ENCODE measurements at regions not wholly inside any gene's neighbourhood (a gene's known extent, or its start where the extent isn't known, plus 50 kb on each side); places are given as distances from the start of the nearest gene placed in this dataset.

DNA sequence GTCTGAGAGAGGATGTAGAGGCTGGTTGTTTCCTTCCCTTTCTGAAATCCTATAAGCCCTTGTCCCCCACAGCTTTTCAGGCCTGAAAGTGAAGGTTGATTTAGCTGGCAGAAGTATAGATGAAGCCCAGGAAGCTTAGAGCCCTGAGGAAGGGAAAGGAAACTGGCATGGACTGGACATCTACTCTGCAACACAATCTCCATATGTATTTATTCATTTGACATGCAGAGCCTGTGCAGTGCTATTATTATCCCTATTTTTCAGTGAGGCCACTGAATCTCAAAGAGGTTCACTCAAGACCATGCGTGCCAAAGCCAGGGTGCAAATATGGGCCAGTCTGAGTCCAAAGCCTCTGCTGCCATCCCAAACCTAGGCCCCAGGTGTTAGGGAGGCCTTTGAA, 78.5 kb upstream of the KCND3 start:
- no peaks in the 10 kb centered on the region for H3K4me1 ChIP-seq (ENCODE audit: control extremely low read depth in 1 of 4, control insufficient read depth in 4 of 4, insufficient read depth in 4 of 4, low read length in 3 of 4)
- ChIA-PET CTCF (no interaction called here), POLR2A (no interaction called here)
- H3K27me3 ChIP-seq (replicated peaks in 2 of 5; ENCODE audit: control insufficient read depth in 4 of 5, insufficient read depth in 5 of 5, low read length in 4 of 5), result peaks cover 0 to 13% (median 0%) of the 10 kb centered on the region in 5 experiments
- DNase-seq, result no peak
- peaks cover 0 to 7% (median 0%) of the 10 kb centered on the region in 5 experiments for H3K9me3 ChIP-seq (ENCODE audit: control extremely low read depth in 1 of 5, control insufficient read depth in 4 of 5, insufficient read depth in 2 of 5, low read depth in 1 of 5, low read length in 4 of 5)
- WGBS (ENCODE audit: insufficient coverage), result 100% methylated on average over 1 of the region's 1 CpG
- no peak overlapping the region for H3K27ac ChIP-seq (ENCODE audit: insufficient read depth in 1 of 2, low read depth in 1 of 2, low read length in 2 of 2, poor library complexity in 1 of 2, severe bottlenecking in 2 of 2)
- no peaks in the 10 kb centered on the region for H3K36me3 ChIP-seq (ENCODE audit: control insufficient read depth in 4 of 4, insufficient read depth in 4 of 4, low read length in 3 of 4)
- H3K4me3 ChIP-seq (ENCODE audit: control insufficient read depth in 1 of 7, extremely low read depth in 1 of 7, insufficient read depth in 4 of 7, low read depth in 2 of 7, low read length in 6 of 7), result no peak overlapping the region

DNA sequence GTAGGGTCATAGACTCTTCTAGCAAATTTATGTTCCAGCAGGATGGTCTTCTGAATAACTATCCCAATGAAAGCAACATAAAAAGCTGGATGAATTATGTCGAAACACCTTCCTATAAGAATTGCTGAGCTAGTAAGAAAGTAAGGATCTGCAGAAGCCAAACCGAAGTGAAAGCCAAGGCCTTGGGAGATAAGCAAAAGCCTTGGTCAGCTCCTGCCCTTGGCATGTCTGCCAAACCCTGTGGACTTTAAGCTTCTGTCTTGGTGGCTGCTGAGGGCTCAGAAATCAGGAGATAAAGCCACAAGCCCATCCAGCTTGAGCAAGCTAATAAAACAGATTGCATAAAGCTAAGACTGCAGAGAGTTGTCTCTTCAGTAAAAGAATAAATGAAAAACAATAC, 81.2 kb upstream of the KCND3 start:
- H3K36me3 ChIP-seq (ENCODE audit: control insufficient read depth in 4 of 4, insufficient read depth in 4 of 4, low read length in 3 of 4), result no peaks in the 10 kb centered on the region
- POLR2A ChIA-PET, result no interaction called here
- H3K27ac ChIP-seq (ENCODE audit: insufficient read depth in 1 of 2, low read depth in 1 of 2, low read length in 2 of 2, poor library complexity in 1 of 2, severe bottlenecking in 2 of 2), result no peak overlapping the region
- H3K4me1 ChIP-seq (ENCODE audit: control extremely low read depth in 1 of 4, control insufficient read depth in 4 of 4, insufficient read depth in 4 of 4, low read length in 3 of 4), result no peaks in the 10 kb centered on the region
- no peak overlapping the region for H3K4me3 ChIP-seq (ENCODE audit: control insufficient read depth in 1 of 7, extremely low read depth in 1 of 7, insufficient read depth in 4 of 7, low read depth in 2 of 7, low read length in 6 of 7)
- 94% methylated on average over 2 of the region's 2 CpGs for WGBS (ENCODE audit: insufficient coverage)
- H3K9me3 ChIP-seq (ENCODE audit: control extremely low read depth in 1 of 5, control insufficient read depth in 4 of 5, insufficient read depth in 2 of 5, low read depth in 1 of 5, low read length in 4 of 5), result peaks cover 0 to 6% (median 0%) of the 10 kb centered on the region in 5 experiments
- CTCF ChIA-PET, result no interaction called here
- peaks cover 0 to 4% (median 0%) of the 10 kb centered on the region in 5 experiments for H3K27me3 ChIP-seq (replicated peaks in 2 of 5; ENCODE audit: control insufficient read depth in 4 of 5, insufficient read depth in 5 of 5, low read length in 4 of 5)
- DNase-seq, result no peak

- POLR2A ChIA-PET, result no interaction called here
- CTCF ChIA-PET, result interaction anchor here (0.7 kb wide), 1 partner anchor 1065 kb away, joined by 5 read pairs; no protein-coding TSS in a partner anchor
- H3K27me3 ChIP-seq (replicated peaks in 2 of 5; ENCODE audit: control insufficient read depth in 4 of 5, insufficient read depth in 5 of 5, low read length in 4 of 5), result no peaks in the 10 kb centered on the region
- 78% methylated on average over 1 of the region's 1 CpG for WGBS (ENCODE audit: insufficient coverage)
- no peak overlapping the region for H3K4me3 ChIP-seq (ENCODE audit: control insufficient read depth in 1 of 7, extremely low read depth in 1 of 7, insufficient read depth in 4 of 7, low read depth in 2 of 7, low read length in 6 of 7)
- no peaks in the 10 kb centered on the region for H3K36me3 ChIP-seq (ENCODE audit: control insufficient read depth in 4 of 4, insufficient read depth in 4 of 4, low read length in 3 of 4)
- no peak overlapping the region for H3K27ac ChIP-seq (ENCODE audit: insufficient read depth in 1 of 2, low read depth in 1 of 2, low read length in 2 of 2, poor library complexity in 1 of 2, severe bottlenecking in 2 of 2)
- peaks cover 0 to 5% (median 0%) of the 10 kb centered on the region in 5 experiments for H3K9me3 ChIP-seq (ENCODE audit: control extremely low read depth in 1 of 5, control insufficient read depth in 4 of 5, insufficient read depth in 2 of 5, low read depth in 1 of 5, low read length in 4 of 5)
- H3K4me1 ChIP-seq (ENCODE audit: control extremely low read depth in 1 of 4, control insufficient read depth in 4 of 4, insufficient read depth in 4 of 4, low read length in 3 of 4), result no peaks in the 10 kb centered on the region
- no peak for DNase-seq
These were observed 85.2 kb upstream of the KCND3 start for GRCh38 chr1:112074711-112075110.

GRCh38 chr1:112075566-112075965, 86.1 kb upstream of the KCND3 start:
- Histone ChIP-seq H3K27me3 (replicated peaks in 2 of 5; ENCODE audit: control insufficient read depth in 4 of 5, insufficient read depth in 5 of 5, low read length in 4 of 5) (no peaks in the 10 kb centered on the region), H3K27ac (ENCODE audit: insufficient read depth in 1 of 2, low read depth in 1 of 2, low read length in 2 of 2, poor library complexity in 1 of 2, severe bottlenecking in 2 of 2) (no peak overlapping the region), H3K4me3 (ENCODE audit: control insufficient read depth in 1 of 7, extremely low read depth in 1 of 7, insufficient read depth in 4 of 7, low read depth in 2 of 7, low read length in 6 of 7) (no peak overlapping the region), H3K4me1 (ENCODE audit: control extremely low read depth in 1 of 4, control insufficient read depth in 4 of 4, insufficient read depth in 4 of 4, low read length in 3 of 4) (no peaks in the 10 kb centered on the region), H3K9me3 (ENCODE audit: control extremely low read depth in 1 of 5, control insufficient read depth in 4 of 5, insufficient read depth in 2 of 5, low read depth in 1 of 5, low read length in 4 of 5) (peaks cover 0 to 5% (median 0%) of the 10 kb centered on the region in 5 experiments), H3K36me3 (ENCODE audit: control insufficient read depth in 4 of 4, insufficient read depth in 4 of 4, low read length in 3 of 4) (no peaks in the 10 kb centered on the region)
- DNase-seq, result no peak
- ChIA-PET CTCF (interaction anchor here (0.7 kb wide), 1 partner anchor 1064 kb away, joined by 5 read pairs; no protein-coding TSS in a partner anchor), POLR2A (no interaction called here)
- no CpG with 5 or more reads among the region's 1 CpG for WGBS (ENCODE audit: insufficient coverage)

DNA sequence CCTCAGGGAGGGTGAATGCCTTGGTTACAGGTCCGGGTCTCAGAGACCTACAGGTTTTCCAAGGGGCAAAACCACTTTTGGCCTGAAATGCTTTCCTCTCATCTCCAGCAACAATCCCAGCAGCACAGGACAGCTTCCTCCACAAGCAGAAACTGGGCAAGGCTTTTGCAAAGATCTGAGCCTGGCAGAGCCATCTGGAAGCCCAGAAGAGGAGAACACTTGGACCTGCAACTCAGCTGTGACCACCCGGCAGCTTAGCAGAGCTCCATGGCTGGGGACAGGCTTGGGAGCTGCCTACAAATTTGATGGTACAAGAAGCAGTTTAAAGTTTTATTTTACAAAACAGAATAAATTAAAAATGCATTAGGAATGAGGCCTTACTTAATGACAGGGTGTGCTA, 90.0 kb upstream of the KCND3 start:
- Histone ChIP-seq H3K4me3 (ENCODE audit: control insufficient read depth in 1 of 7, extremely low read depth in 1 of 7, insufficient read depth in 4 of 7, low read depth in 2 of 7, low read length in 6 of 7) (no peak overlapping the region), H3K36me3 (ENCODE audit: control insufficient read depth in 4 of 4, insufficient read depth in 4 of 4, low read length in 3 of 4) (no peaks in the 10 kb centered on the region), H3K4me1 (ENCODE audit: control extremely low read depth in 1 of 4, control insufficient read depth in 4 of 4, insufficient read depth in 4 of 4, low read length in 3 of 4) (no peaks in the 10 kb centered on the region), H3K27me3 (replicated peaks in 2 of 5; ENCODE audit: control insufficient read depth in 4 of 5, insufficient read depth in 5 of 5, low read length in 4 of 5) (no peaks in the 10 kb centered on the region), H3K9me3 (ENCODE audit: control extremely low read depth in 1 of 5, control insufficient read depth in 4 of 5, insufficient read depth in 2 of 5, low read depth in 1 of 5, low read length in 4 of 5) (no peaks in the 10 kb centered on the region), H3K27ac (ENCODE audit: insufficient read depth in 1 of 2, low read depth in 1 of 2, low read length in 2 of 2, poor library complexity in 1 of 2, severe bottlenecking in 2 of 2) (no peak overlapping the region)
- ChIA-PET POLR2A (no interaction called here), CTCF (no interaction called here)
- DNase-seq, result no peak
- 83% methylated on average over 1 of the region's 2 CpGs for WGBS (ENCODE audit: insufficient coverage)

- Histone ChIP-seq H3K27ac (ENCODE audit: insufficient read depth in 1 of 2, low read depth in 1 of 2, low read length in 2 of 2, poor library complexity in 1 of 2, severe bottlenecking in 2 of 2) (no peak overlapping the region), H3K36me3 (ENCODE audit: control insufficient read depth in 4 of 4, insufficient read depth in 4 of 4, low read length in 3 of 4) (no peaks in the 10 kb centered on the region), H3K27me3 (replicated peaks in 2 of 5; ENCODE audit: control insufficient read depth in 4 of 5, insufficient read depth in 5 of 5, low read length in 4 of 5) (no peaks in the 10 kb centered on the region), H3K4me3 (ENCODE audit: control insufficient read depth in 1 of 7, extremely low read depth in 1 of 7, insufficient read depth in 4 of 7, low read depth in 2 of 7, low read length in 6 of 7) (no peak overlapping the region), H3K9me3 (ENCODE audit: control extremely low read depth in 1 of 5, control insufficient read depth in 4 of 5, insufficient read depth in 2 of 5, low read depth in 1 of 5, low read length in 4 of 5) (no peaks in the 10 kb centered on the region), H3K4me1 (ENCODE audit: control extremely low read depth in 1 of 4, control insufficient read depth in 4 of 4, insufficient read depth in 4 of 4, low read length in 3 of 4) (no peaks in the 10 kb centered on the region)
- 39% methylated on average over 3 of the region's 3 CpGs for WGBS (ENCODE audit: insufficient coverage)
- peak; percentile 1 to 12 (median 9) for DNase-seq
- ChIA-PET POLR2A (no interaction called here), CTCF (no interaction called here)
These were observed 94.0 kb upstream of the KCND3 start for GRCh38 chr1:112083487-112083886.

DNA sequence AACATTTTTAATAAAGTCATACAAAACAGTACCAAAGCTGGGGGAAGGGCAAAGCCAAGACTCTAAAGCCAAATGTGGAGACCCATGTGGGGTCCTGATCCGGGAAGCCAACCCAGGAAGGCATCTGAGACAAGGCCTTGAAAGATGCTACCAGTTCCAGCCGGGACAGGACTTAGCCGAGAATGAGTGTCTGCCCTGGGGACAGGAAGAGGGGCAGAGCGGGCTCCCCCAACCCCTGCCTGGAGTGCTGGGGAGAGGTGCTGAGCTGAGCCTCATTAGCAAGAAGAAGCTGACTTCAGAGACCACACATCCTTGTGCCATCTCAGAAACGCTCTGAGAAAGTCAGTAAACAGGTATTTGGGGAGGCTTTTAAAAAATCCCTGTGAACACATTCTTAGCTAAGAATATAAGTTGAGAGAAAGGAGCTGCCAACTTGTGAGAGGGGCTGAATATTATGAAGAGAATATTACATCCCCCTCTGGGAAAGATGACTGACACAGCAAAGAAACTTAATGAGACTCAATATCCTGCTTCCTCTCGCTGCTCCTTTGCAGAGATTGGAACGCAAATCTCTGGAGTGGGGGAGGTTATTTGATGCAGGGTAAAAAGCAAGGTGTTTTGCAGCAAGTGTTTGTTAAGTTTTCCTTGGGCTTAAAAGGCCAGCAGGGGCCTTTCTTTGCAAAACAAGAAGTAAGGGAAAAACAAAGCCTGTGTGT, 103.3 kb upstream of the KCND3 start:
- Histone ChIP-seq H3K27me3 (replicated peaks in 2 of 5; ENCODE audit: control insufficient read depth in 4 of 5, insufficient read depth in 5 of 5, low read length in 4 of 5) (peaks cover 0 to 12% (median 0%) of the 10 kb centered on the region in 5 experiments), H3K27ac (ENCODE audit: insufficient read depth in 1 of 2, low read depth in 1 of 2, low read length in 2 of 2, poor library complexity in 1 of 2, severe bottlenecking in 2 of 2) (no peak overlapping the region), H3K36me3 (ENCODE audit: control insufficient read depth in 4 of 4, insufficient read depth in 4 of 4, low read length in 3 of 4) (no peaks in the 10 kb centered on the region), H3K4me1 (ENCODE audit: control extremely low read depth in 1 of 4, control insufficient read depth in 4 of 4, insufficient read depth in 4 of 4, low read length in 3 of 4) (no peaks in the 10 kb centered on the region), H3K4me3 (ENCODE audit: control insufficient read depth in 1 of 7, extremely low read depth in 1 of 7, insufficient read depth in 4 of 7, low read depth in 2 of 7, low read length in 6 of 7) (no peak overlapping the region), H3K9me3 (ENCODE audit: control extremely low read depth in 1 of 5, control insufficient read depth in 4 of 5, insufficient read depth in 2 of 5, low read depth in 1 of 5, low read length in 4 of 5) (no peaks in the 10 kb centered on the region)
- DNase-seq, result no peak
- CTCF ChIA-PET, result no interaction called here
- POLR2A ChIA-PET, result no interaction called here
- 38% methylated on average over 6 of the region's 7 CpGs for WGBS (ENCODE audit: insufficient coverage)

Data from common myeloid progenitor, CD34-positive (primary cell).